ENCODE measurements at regions not wholly inside any gene's neighbourhood (a gene's known extent, or its start where the extent isn't known, plus 50 kb on each side); places are given as distances from the start of the nearest gene placed in this dataset.

GRCh38 chr1:57991289-57991688, 555.2 kb downstream of the OMA1 start:
- intact Hi-C loops (cut with DNase I), result no loop called here
- DNase-seq (ENCODE audit: low spot score), result no peak

GRCh38 chr1:57989877-57990276, 556.6 kb downstream of the OMA1 start:
- no peak for DNase-seq (ENCODE audit: low spot score)
- intact Hi-C loops (cut with DNase I), result no loop called here

GRCh38 chr1:57987523-57987922, 559.0 kb downstream of the OMA1 start:
- intact Hi-C loops (cut with DNase I), result no loop called here
- DNase-seq (ENCODE audit: low spot score), result no peak

DNA sequence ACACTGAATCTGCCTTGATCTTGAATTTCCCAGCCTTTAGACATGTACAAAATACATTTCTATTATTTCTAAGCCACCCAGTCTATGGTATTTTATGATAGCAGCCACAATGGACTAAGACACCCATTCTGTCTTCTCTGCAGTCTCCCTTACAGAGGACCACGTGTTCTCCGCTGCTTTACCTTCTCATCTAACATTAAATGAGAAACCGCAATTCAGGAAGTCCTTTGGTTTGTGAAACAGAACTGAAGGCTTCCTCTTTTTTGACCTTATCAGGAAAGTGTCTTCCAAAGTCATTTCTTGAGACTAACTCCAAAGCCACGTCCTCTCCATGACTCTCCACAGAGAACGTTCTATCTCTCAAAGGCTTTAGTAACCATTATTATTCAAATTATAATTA, 560.1 kb downstream of the OMA1 start:
- intact Hi-C loops (cut with DNase I), result no loop called here
- no peak for DNase-seq (ENCODE audit: low spot score)

DNA sequence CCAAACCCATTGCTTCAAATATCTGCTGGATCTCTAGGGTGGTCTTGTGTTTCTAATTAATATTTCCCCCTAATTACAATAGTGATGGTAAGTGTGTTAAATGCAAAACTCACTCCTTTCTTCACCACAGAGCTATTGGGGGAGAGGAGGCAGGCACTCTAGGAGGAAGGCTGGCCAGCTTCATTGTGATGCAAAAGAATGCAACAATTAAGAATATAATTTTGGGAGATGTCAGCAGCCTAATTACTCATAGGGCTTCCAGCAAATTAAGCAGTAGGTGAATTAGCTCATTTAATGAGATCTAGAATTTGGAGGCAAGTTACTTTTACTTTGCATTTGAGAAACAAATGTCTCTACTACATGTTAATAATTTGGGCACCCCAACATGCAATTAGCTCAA, 560.4 kb upstream of the DAB1 start:
- DNase-seq (ENCODE audit: low spot score), result no peak
- intact Hi-C loops (cut with DNase I), result no loop called here

DNA sequence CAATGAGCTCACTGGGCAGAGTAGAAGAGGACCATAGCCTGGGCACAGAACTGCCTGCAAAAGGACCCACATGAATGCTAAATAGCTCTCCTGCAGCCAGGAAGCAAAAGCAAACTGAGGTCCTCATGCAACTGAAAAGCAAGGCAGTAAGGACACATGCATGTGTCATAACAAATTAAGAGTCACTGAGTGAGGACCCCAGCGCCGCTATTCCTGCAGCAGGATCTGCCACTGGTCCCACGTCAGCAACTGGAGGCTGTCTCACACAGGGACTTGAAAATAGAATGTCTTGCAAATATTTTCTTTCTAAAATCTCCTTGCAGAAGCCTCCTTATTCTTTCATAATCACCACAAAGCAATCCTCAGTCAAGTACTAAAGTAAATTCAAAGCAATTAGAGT, 559.6 kb upstream of the DAB1 start:
- intact Hi-C loops (cut with DNase I), result no loop called here
- DNase-seq (ENCODE audit: low spot score), result no peak

DNA sequence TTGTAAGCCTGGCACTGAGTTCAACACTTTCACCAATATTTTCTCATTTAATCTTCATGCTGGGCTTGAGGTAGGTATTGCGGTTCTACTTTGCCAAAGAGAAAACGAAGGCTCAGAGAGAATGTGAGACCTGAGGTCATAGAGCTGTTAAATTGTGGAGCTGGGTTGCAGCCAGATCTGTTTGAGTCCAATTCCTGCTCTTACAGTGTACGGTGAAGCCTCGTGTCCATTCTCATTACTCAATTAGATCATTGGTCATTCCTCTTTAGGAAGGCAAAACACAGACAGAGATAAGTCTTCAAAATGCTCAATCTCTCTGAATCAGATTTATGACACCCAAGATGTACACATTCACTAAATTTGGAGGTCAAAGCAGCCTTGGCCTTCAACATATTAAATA, 559.0 kb upstream of the DAB1 start:
- DNase-seq (ENCODE audit: low spot score), result no peak
- intact Hi-C loops (cut with DNase I), result no loop called here

- intact Hi-C loops (cut with DNase I), result no loop called here
- no peak for DNase-seq (ENCODE audit: low spot score)
Measured at GRCh38 chr1:57976216-57976615, 552.4 kb upstream of the DAB1 start.

DNA sequence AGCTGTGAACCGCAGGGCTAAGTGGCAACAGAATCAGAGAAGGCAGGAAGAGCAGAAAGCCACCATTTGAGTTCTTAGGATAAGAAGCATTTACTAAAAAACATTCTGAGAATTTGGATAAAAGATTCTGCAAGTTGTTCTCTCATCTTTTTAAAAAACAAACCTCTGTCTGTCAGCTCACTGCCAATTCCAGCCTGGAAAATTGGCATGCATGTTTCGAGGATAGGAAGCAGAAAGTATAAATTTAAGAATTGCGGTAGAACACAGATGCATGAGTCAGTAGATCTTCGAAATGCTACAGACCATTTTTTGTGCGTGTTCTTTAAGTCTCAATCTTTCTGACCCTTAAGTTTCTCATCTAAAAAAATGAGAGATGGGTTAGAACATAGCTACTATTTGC, 544.5 kb upstream of the DAB1 start:
- DNase-seq (ENCODE audit: low spot score), result no peak
- intact Hi-C loops (cut with DNase I), result no loop called here

GRCh38 chr1:57966751-57967406, 543.0 kb upstream of the DAB1 start:
- no peak for DNase-seq (ENCODE audit: low spot score)
- intact Hi-C loops (cut with DNase I), result no loop called here

GRCh38 chr1:57966340-57966739, 542.5 kb upstream of the DAB1 start:
- no peak for DNase-seq (ENCODE audit: low spot score)
- intact Hi-C loops (cut with DNase I), result no loop called here

DNA sequence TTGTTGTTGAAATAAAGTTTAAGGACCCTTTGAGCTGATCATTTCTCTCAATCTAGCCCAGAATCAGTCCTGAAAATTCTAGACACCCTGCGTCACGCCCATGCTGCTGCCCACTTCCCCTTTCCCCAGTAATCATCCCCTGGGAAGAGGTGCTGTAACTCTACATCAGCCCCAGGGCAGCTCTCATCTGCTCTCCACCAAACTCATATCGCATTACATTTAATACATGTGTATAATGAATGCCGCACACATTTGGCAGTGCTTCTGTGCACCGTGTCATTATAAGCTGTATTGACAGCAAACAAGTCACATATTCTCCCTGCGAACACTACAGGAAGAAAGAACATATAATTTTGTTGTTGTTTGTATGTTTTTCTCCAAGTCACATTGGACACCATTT, 539.7 kb upstream of the DAB1 start:
- intact Hi-C loops (cut with DNase I), result no loop called here
- DNase-seq (ENCODE audit: low spot score), result no peak

- DNase-seq (ENCODE audit: low spot score), result no peak
- intact Hi-C loops (cut with DNase I), result no loop called here
Measured at GRCh38 chr1:57959531-57960241, 535.8 kb upstream of the DAB1 start.

DNA sequence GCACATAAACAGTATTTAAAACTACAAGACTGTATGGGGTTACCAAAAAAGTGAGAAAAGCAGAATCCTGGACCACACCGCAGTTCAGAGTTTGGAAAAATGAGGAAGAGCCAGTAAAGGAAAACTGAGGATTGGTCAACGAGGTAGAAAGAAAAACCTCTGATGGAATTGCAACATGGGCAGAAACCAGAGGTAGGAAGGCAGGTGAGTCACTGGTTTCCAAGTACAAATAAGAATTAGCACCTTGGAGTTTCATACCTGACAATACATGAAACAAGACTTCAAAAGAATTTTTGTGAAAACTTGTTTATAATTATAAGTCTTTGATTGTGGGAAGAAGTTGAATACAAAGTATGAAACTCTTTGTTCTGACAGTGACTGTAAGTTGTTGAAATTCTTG, 533.7 kb upstream of the DAB1 start:
- intact Hi-C loops (cut with DNase I), result no loop called here
- no peak for DNase-seq (ENCODE audit: low spot score)

DNA sequence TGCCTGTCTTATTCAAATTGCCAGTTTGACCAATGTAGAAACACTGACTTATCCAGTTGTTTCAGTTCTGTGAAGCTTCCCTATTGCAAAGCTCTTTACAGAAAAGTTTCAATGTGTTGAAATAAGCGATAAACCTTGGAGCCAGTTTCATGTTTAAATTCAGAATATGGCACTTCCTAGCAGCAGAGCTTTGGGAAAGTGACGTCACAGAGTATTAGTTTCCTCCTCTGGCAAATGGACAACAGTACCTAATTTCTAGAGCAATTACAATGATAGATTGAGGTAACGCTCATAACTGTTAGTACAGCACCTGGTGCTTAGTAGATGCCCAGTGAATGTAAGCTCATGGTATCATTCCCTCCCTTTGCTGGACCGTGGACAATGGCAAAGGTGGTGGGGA, 527.5 kb upstream of the DAB1 start:
- intact Hi-C loops (cut with DNase I), result no loop called here
- DNase-seq (ENCODE audit: low spot score), result no peak

DNA sequence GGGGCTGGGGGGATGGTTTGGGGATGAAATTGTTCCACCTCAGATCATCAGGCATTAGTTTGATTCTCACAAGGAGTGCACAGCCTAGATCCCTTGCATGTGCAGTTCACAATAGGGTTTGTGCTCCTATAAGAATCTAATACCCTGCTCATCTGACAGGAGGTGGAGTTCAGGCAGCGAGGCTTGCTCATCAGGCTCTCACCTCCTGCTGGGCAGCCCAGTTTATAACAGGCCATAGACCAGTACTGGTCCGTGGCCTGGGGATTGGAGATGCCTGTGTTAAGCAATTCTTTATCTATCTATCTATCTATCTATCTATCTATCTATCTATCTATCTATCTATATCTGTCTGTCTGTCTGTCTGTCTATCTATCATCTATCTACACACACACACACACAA, 525.3 kb upstream of the DAB1 start:
- DNase-seq (ENCODE audit: low spot score), result no peak
- intact Hi-C loops (cut with DNase I), result loop anchor here in 1 of 2 donors (5.0 kb wide), 1 partner anchor 1167 kb away; no protein-coding TSS in a partner anchor

- intact Hi-C loops (cut with DNase I), result loop anchor here in 1 of 2 donors (5.0 kb wide), 1 partner anchor 1165 kb away; no protein-coding TSS in a partner anchor
- no peak for DNase-seq (ENCODE audit: low spot score)
Measured at GRCh38 chr1:57947471-57947870, 523.6 kb upstream of the DAB1 start.

- intact Hi-C loops (cut with DNase I), result loop anchor here in 1 of 2 donors (5.0 kb wide), 1 partner anchor 1163 kb away; no protein-coding TSS in a partner anchor
Measured at GRCh38 chr1:57945045-57945444, 521.2 kb upstream of the DAB1 start.

DNA sequence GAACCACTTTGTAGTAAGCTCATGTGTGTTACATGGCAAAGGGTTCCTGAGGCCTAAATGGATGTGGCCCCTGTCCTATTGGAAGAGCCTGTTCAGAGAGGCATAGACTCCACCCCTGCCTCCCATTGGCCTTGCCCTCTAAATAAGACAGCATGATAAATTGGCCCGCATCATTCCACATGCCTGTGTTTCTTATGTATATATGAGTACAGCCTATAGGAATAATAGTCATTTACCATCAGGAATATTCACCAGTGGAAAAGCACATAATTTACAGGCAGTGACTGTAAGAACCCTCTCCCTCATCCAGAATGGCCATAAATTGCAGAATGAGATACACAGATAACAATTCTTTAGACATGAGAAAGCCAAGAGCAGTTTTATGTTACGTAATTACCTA, 519.5 kb upstream of the DAB1 start:
- intact Hi-C loops (cut with DNase I), result no loop called here
- DNase-seq (ENCODE audit: low spot score), result no peak

More at GRCh38 chr1:57945045-57945444, 521.2 kb upstream of the DAB1 start:
- DNase-seq (ENCODE audit: low spot score), result no peak

GRCh38 chr1:57934745-57935144, 510.9 kb upstream of the DAB1 start:
- no peak for DNase-seq (ENCODE audit: low spot score)
- intact Hi-C loops (cut with DNase I), result no loop called here

- intact Hi-C loops (cut with DNase I), result no loop called here
- no peak for DNase-seq (ENCODE audit: low spot score)
Measured at GRCh38 chr1:57927003-57927402, 503.1 kb upstream of the DAB1 start.
